ENCODE measurements at regions not wholly inside any gene's neighbourhood (a gene's known extent, or its start where the extent isn't known, plus 50 kb on each side); places are given as distances from the start of the nearest gene placed in this dataset.

DNA sequence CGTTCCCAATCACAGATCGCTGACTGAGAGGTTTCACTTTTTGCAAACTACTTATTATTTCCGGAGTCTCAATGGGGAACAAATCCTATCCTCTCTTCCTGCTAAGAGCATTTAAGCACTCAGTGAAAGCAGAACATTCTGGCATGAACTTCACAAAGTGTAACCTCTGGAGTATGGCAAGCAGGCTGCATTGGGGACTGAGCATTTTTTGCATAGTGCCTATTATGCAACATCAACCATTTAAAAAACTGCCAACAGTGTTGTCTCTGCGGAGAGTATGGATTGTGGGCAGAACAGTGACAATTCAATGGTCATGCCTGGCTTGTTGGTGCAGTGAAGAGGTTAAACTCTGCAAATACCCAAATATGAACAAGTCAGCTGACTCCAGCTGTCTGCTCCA, 484.6 kb downstream of the OLFM4 start:
- WGBS (ENCODE audit: extremely low coverage, insufficient read length, low lambda C conversion rate): no CpG with 5 or more reads among the region's 4 CpGs
- Histone ChIP-seq H3K56ac (ENCODE audit: insufficient read length, low read depth, low read length) (no peak overlapping the region), H3K4me2 (ENCODE audit: insufficient read depth, insufficient read length, low read length) (no peak overlapping the region)

More for the DNA sequence above, 484.6 kb downstream of the OLFM4 start:
- Histone ChIP-seq H2BK20ac (ENCODE audit: low read depth, low read length, poor library complexity, severe bottlenecking) (no peak overlapping the region), H2AK5ac (ENCODE audit: insufficient read length, low read length) (no peak overlapping the region), H3T11ph (ENCODE audit: low read length) (no peak overlapping the region), H2BK12ac (ENCODE audit: insufficient read length, low read depth, low read length) (no peak overlapping the region), H3K27ac (ENCODE audit: insufficient read length, low read depth, low read length) (no peak overlapping the region), H3K18ac (ENCODE audit: insufficient read length, low read depth, low read length) (no peak overlapping the region), H2BK15ac (ENCODE audit: low read depth, low read length) (no peak overlapping the region), H3K4me1 (ENCODE audit: insufficient read depth, low read length) (peaks cover 5% of the 10 kb centered on the region), H3K9me3 (ENCODE audit: control insufficient read depth, low read depth, low read length) (no peaks in the 10 kb centered on the region), H2BK120ac (ENCODE audit: low read depth, low read length, poor library complexity, severe bottlenecking) (no peak overlapping the region), H4K8ac (replicated peaks; ENCODE audit: insufficient read length, low read depth, low read length) (no peak overlapping the region), H3K27me3 (ENCODE audit: insufficient read depth, low read length) (no peaks in the 10 kb centered on the region), H4K20me1 (ENCODE audit: control insufficient read depth, insufficient read depth, insufficient read length) (no peaks in the 10 kb centered on the region), H3K14ac (ENCODE audit: insufficient read depth, low read length) (no peak overlapping the region), H2AFZ (ENCODE audit: low read length) (no peak overlapping the region), H3K23ac (ENCODE audit: insufficient read length, low read depth, low read length) (no peak overlapping the region), H2BK5ac (ENCODE audit: insufficient read length, low read length) (no peak overlapping the region), H3K23me2 (ENCODE audit: insufficient read length, low read depth, low read length, poor library complexity, severe bottlenecking) (no peaks in the 10 kb centered on the region), H3K79me2 (ENCODE audit: insufficient read depth, low read length) (no peaks in the 10 kb centered on the region), H3K4ac (ENCODE audit: low read depth, low read length) (no peak overlapping the region), H4K5ac (ENCODE audit: insufficient read length, low read depth, low read length) (no peak overlapping the region), H4K91ac (ENCODE audit: insufficient read length, low read depth, low read length) (no peak overlapping the region), H3K79me1 (ENCODE audit: insufficient read depth, low read depth, low read length, poor library complexity, severe bottlenecking) (no peaks in the 10 kb centered on the region), H3K9ac (ENCODE audit: extremely low read depth, insufficient read length, low read length) (no peak overlapping the region)
- H3K27me3 Mint-ChIP-seq (ENCODE audit: low read depth): no peaks in the 10 kb centered on the region
- no peak overlapping the region for H3K4me3 Mint-ChIP-seq
- TF ChIP-seq, protein P1, sequence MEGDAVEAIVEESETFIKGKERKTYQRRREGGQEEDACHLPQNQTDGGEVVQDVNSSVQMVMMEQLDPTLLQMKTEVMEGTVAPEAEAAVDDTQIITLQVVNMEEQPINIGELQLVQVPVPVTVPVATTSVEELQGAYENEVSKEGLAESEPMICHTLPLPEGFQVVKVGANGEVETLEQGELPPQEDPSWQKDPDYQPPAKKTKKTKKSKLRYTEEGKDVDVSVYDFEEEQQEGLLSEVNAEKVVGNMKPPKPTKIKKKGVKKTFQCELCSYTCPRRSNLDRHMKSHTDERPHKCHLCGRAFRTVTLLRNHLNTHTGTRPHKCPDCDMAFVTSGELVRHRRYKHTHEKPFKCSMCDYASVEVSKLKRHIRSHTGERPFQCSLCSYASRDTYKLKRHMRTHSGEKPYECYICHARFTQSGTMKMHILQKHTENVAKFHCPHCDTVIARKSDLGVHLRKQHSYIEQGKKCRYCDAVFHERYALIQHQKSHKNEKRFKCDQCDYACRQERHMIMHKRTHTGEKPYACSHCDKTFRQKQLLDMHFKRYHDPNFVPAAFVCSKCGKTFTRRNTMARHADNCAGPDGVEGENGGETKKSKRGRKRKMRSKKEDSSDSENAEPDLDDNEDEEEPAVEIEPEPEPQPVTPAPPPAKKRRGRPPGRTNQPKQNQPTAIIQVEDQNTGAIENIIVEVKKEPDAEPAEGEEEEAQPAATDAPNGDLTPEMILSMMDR (conservative IDR thresholded peaks at IDR 0.05): no peak
- no peaks in the 10 kb centered on the region for H3K9me3 Mint-ChIP-seq
- peaks cover 21 to 22% of the 10 kb centered on the region in 2 experiments for H3K4me1 Mint-ChIP-seq
- no peak for DNase-seq
- H3K36me3 Mint-ChIP-seq (ENCODE audit: insufficient read depth in 1 of 3, low read depth in 3 of 3): no peaks in the 10 kb centered on the region
- peak overlapping the region in 2 of 3 experiments; percentile 12 to 81; a peak in 2 of 7 replicates for H3K27ac Mint-ChIP-seq

All from H9 (cell line).